Fibroblast of lung (primary cell): ENCODE measurements at regions not wholly inside any gene's neighbourhood (a gene's known extent, or its start where the extent isn't known, plus 50 kb on each side); places are given as distances from the start of the nearest gene placed in this dataset.

Experiments
- DNase-seq, 2 donors: peaks; one replicate each; pipeline versions ENCODE4 v3.0.0 to v3.0.0-alpha.2; 2010; ENCODE audit warnings: low read depth in 2 of 2
- H2AFZ ChIP-seq: 2 replicates; pipeline ENCODE4 v1.5.1; 2012; ENCODE audit warnings: low read length, control low read depth, inconsistent platforms
- H3K27ac ChIP-seq: 2 replicates; pipeline ENCODE4 v1.5.1; 2011; ENCODE audit warnings: low read length, control low read depth; ENCODE audit not compliant: insufficient read depth
- H3K27me3 ChIP-seq: 2 replicates; pipeline ENCODE4 v1.5.1; 2011; ENCODE audit warnings: mild to moderate bottlenecking, low read length; ENCODE audit not compliant: control insufficient read depth, insufficient read depth
- H3K36me3 ChIP-seq: 2 replicates; pipeline ENCODE4 v1.5.1; 2011; ENCODE audit warnings: low read length; ENCODE audit not compliant: control insufficient read depth, insufficient read depth
- H3K4me1 ChIP-seq: 2 replicates; pipeline ENCODE4 v1.5.1; 2011; ENCODE audit warnings: low read length; ENCODE audit not compliant: control insufficient read depth, insufficient read depth; ENCODE audit errors: extremely low read depth
- H3K4me2 ChIP-seq: 2 replicates; pipeline ENCODE4 v1.5.1; 2011; ENCODE audit warnings: low read length, control low read depth; ENCODE audit not compliant: insufficient read depth; ENCODE audit errors: extremely low read depth
- H3K4me3 ChIP-seq, 4 experiments: fragments of 200-600 bp in 1 of 4; sonication (generic) in 1 of 4; replicated peaks in 1 of 4; 2 replicates each; pipeline ENCODE4 v1.5.1; 2011 to 2016; ENCODE audit warnings: low read length in 4 of 4, low read depth in 3 of 4, mild to moderate bottlenecking in 3 of 4, control low read depth in 2 of 4, inconsistent platforms in 1 of 4, mixed read lengths in 1 of 4; ENCODE audit not compliant: insufficient read depth in 1 of 4; ENCODE audit errors: control extremely low read depth in 1 of 4
- H3K79me2 ChIP-seq: 2 replicates; pipeline ENCODE4 v1.5.1; 2012; ENCODE audit warnings: mild to moderate bottlenecking, low read length, inconsistent platforms; ENCODE audit not compliant: control insufficient read depth, insufficient read depth
- H3K9ac ChIP-seq: 2 replicates; pipeline ENCODE4 v1.5.1; 2011; ENCODE audit warnings: mild to moderate bottlenecking, low read length, control low read depth; ENCODE audit not compliant: insufficient read depth
- H3K9me3 ChIP-seq: 2 replicates; pipeline ENCODE4 v1.5.1; 2012; ENCODE audit warnings: low read depth, low read length; ENCODE audit not compliant: control insufficient read depth, insufficient read depth
- H4K20me1 ChIP-seq: 2 replicates; pipeline ENCODE4 v1.5.1; 2011; ENCODE audit warnings: low read length; ENCODE audit not compliant: control insufficient read depth, insufficient read depth; ENCODE audit errors: extremely low read depth
- CTCF ChIP-seq, 2 donors: IDR thresholded peaks in 1 of 2; conservative IDR thresholded peaks in 1 of 2; 1 replicate in 1 of 2; 2 replicates in 1 of 2; pipeline ENCODE4 v1.5.1; 2011 to 2012; ENCODE audit warnings: low read length in 2 of 2, control low read depth in 1 of 2, inconsistent platforms in 1 of 2, low read depth in 1 of 2, mild to moderate bottlenecking in 1 of 2
- EZH2 ChIP-seq: IDR thresholded peaks from 2 replicates; pipeline ENCODE4 v1.5.1; 2012; ENCODE audit warnings: low read length, control low read depth, mild to moderate bottlenecking; ENCODE audit errors: missing control alignments

GRCh38 chr20:11195169-11195568 lies 521.4 kb upstream of the JAG1 start:
- H3K9ac ChIP-seq: no peak overlapping the region
- H2AFZ ChIP-seq: no peak overlapping the region

GRCh38 chr20:11195899-11196558 lies 522.2 kb upstream of the JAG1 start:
- Histone ChIP-seq H2AFZ (no peak overlapping the region), H3K4me3 (no peak overlapping the region), H3K4me2 (no peak overlapping the region), H3K9ac (no peak overlapping the region), H3K9me3 (no peaks in the 10 kb centered on the region), H3K27ac (no peak overlapping the region), H4K20me1 (no peaks in the 10 kb centered on the region), H3K27me3 (no peaks in the 10 kb centered on the region), H3K36me3 (no peaks in the 10 kb centered on the region), H3K4me1 (no peaks in the 10 kb centered on the region), H3K79me2 (no peaks in the 10 kb centered on the region)
- peak in 1 of 2 donors; percentile 70 for DNase-seq
- TF ChIP-seq EZH2 (no peak), CTCF (conservative IDR thresholded peaks at IDR 0.05 in 1 of 2, IDR thresholded peaks at IDR 0.05 in 1 of 2; ENCODE audit: low read depth in 1 of 2, low read length in 2 of 2) (no peak)

More at GRCh38 chr20:11195169-11195568, 521.4 kb upstream of the JAG1 start:
- no peak overlapping the region for H3K4me3 ChIP-seq
- H3K27ac ChIP-seq: no peak overlapping the region
- H4K20me1 ChIP-seq: no peaks in the 10 kb centered on the region
- TF ChIP-seq EZH2: no peak
- no peak for TF ChIP-seq CTCF (conservative IDR thresholded peaks at IDR 0.05 in 1 of 2, IDR thresholded peaks at IDR 0.05 in 1 of 2; ENCODE audit: low read depth in 1 of 2, low read length in 2 of 2)
- H3K4me1 ChIP-seq: no peaks in the 10 kb centered on the region
- H3K36me3 ChIP-seq: no peaks in the 10 kb centered on the region
- H3K9me3 ChIP-seq: no peaks in the 10 kb centered on the region
- H3K27me3 ChIP-seq: no peaks in the 10 kb centered on the region
- no peak overlapping the region for H3K4me2 ChIP-seq
- DNase-seq: no peak
- H3K79me2 ChIP-seq: no peaks in the 10 kb centered on the region

GRCh38 chr20:11197851-11198250 lies 524.1 kb upstream of the JAG1 start:
- TF ChIP-seq EZH2 (no peak), CTCF (conservative IDR thresholded peaks at IDR 0.05 in 1 of 2, IDR thresholded peaks at IDR 0.05 in 1 of 2; ENCODE audit: low read depth in 1 of 2, low read length in 2 of 2) (no peak)
- H3K9ac ChIP-seq: no peak overlapping the region

More at GRCh38 chr20:11197851-11198250, 524.1 kb upstream of the JAG1 start:
- no peaks in the 10 kb centered on the region for H3K9me3 ChIP-seq
- no peak for DNase-seq
- H3K4me2 ChIP-seq: no peak overlapping the region
- H2AFZ ChIP-seq: no peak overlapping the region
- H3K36me3 ChIP-seq: no peaks in the 10 kb centered on the region
- H4K20me1 ChIP-seq: no peaks in the 10 kb centered on the region
- no peak overlapping the region for H3K4me3 ChIP-seq
- no peak overlapping the region for H3K27ac ChIP-seq
- H3K27me3 ChIP-seq: no peaks in the 10 kb centered on the region
- no peaks in the 10 kb centered on the region for H3K79me2 ChIP-seq
- no peaks in the 10 kb centered on the region for H3K4me1 ChIP-seq
